ENCODE measurements at regions not wholly inside any gene's neighbourhood (a gene's known extent, or its start where the extent isn't known, plus 50 kb on each side); places are given as distances from the start of the nearest gene placed in this dataset.
"Not testable (repeated sequence)": the region's sequence is repeated elsewhere in the genome, so short reads cannot be mapped to it uniquely, and the experiment has no call there.

- not testable (repeated sequence) for TF ChIP-seq POLR2A, CTCF (IDR thresholded peaks at IDR 0.05)
Observed at GRCh38 chr10:21351594-21351993, 173.9 kb downstream of the SKIDA1 start.

All from breast epithelium (tissue), 3 donors.